IMR-90 (cell line): ENCODE measurements at regions not wholly inside any gene's neighbourhood (a gene's known extent, or its start where the extent isn't known, plus 50 kb on each side); places are given as distances from the start of the nearest gene placed in this dataset.

Source experiments
- ATAC-seq: fragments of 200-7000 bp; cut with Tn5 transposase; 2 replicates; pipeline ENCODE4 v1.9.1; 2020; ENCODE audit warnings: low read depth, mild to moderate bottlenecking, moderate library complexity
- BruUV-seq: library from RNA; stranded (reverse); fragments of 400-500 nt; replicated peaks from 2 replicates; lab custom pipeline; 2021; lab: Mats Ljungman, UMichigan
- CTCF ChIA-PET: fragments of 300-600 bp; formaldehyde crosslinking; extraction: SDS; loops from one replicate; lab custom pipeline; 2021; ENCODE audit warnings: antibody characterized with exemption; lab: Yijun Ruan, JAX
- POLR2A ChIA-PET: fragments of 300-600 bp; sonication (Branson Sonifier 250); formaldehyde crosslinking; loops from one replicate; lab custom pipeline; 2022; ENCODE audit warnings: antibody characterized with exemption; ENCODE audit not compliant: unreplicated experiment; lab: Charles Lee
- DNase-seq: peaks from one replicate; pipeline ENCODE4 v3.0.0; 2013
- H2AFZ ChIP-seq: replicated peaks from 2 replicates; pipeline ENCODE3; 2013; ENCODE audit warnings: low read length, mild to moderate bottlenecking; ENCODE audit not compliant: poor library complexity
- H2AK5ac ChIP-seq: 2 replicates; pipeline ENCODE4 v1.6.1; 2013; ENCODE audit warnings: low read depth, low read length, inconsistent platforms
- H2AK9ac ChIP-seq: replicated peaks from 2 replicates; pipeline ENCODE3; 2013; ENCODE audit warnings: mild to moderate bottlenecking, low read depth, low read length, moderate library complexity; ENCODE audit not compliant: poor library complexity
- H2BK120ac ChIP-seq: 2 replicates; pipeline ENCODE4 v1.6.1; 2013; ENCODE audit warnings: low read depth, low read length, inconsistent platforms
- H2BK15ac ChIP-seq: 3 replicates; pipeline ENCODE4 v1.6.1; 2013; ENCODE audit warnings: low read depth, low read length, inconsistent platforms
- H2BK20ac ChIP-seq: 2 replicates; pipeline ENCODE4 v1.6.1; 2013; ENCODE audit warnings: low read depth, mild to moderate bottlenecking, inconsistent platforms, low read length, moderate library complexity
- H2BK5ac ChIP-seq: 2 replicates; pipeline ENCODE4 v1.6.1; 2013; ENCODE audit warnings: mild to moderate bottlenecking, low read depth, low read length, inconsistent platforms; ENCODE audit not compliant: poor library complexity, severe bottlenecking
- H3K14ac ChIP-seq: replicated peaks from 2 replicates; pipeline ENCODE4 v1.6.1; 2013; ENCODE audit warnings: low read depth, low read length, inconsistent platforms
- H3K18ac ChIP-seq: 2 replicates; pipeline ENCODE4 v1.6.1; 2013; ENCODE audit warnings: low read depth, low read length, control low read depth
- H3K23ac ChIP-seq: 2 replicates; pipeline ENCODE4 v1.6.1; 2013; ENCODE audit warnings: low read depth, low read length, inconsistent platforms
- H3K27ac ChIP-seq: 2 replicates; pipeline ENCODE4 v1.5.1; 2013; ENCODE audit warnings: mild to moderate bottlenecking, control low read depth, low read length; ENCODE audit not compliant: insufficient read depth
- H3K27me3 ChIP-seq: 2 replicates; pipeline ENCODE4 v1.6.1; 2013; ENCODE audit warnings: low read length; ENCODE audit not compliant: control insufficient read depth, insufficient read depth
- H3K36me3 ChIP-seq: 2 replicates; pipeline ENCODE4 v1.6.1; 2013; ENCODE audit warnings: low read length, mixed read lengths; ENCODE audit not compliant: control insufficient read depth, insufficient read depth
- H3K4ac ChIP-seq: 2 replicates; pipeline ENCODE4 v1.6.1; 2013; ENCODE audit warnings: low read depth, low read length, inconsistent platforms
- H3K4me1 ChIP-seq: 2 replicates; pipeline ENCODE4 v1.6.1; 2013; ENCODE audit warnings: low read length, mixed read lengths; ENCODE audit not compliant: control insufficient read depth, insufficient read depth
- H3K4me2 ChIP-seq: 2 replicates; pipeline ENCODE4 v1.6.1; 2013; ENCODE audit warnings: low read depth, mild to moderate bottlenecking, control low read depth, low read length, moderate library complexity
- H3K4me3 ChIP-seq: 2 replicates; pipeline ENCODE4 v1.5.1; 2013; ENCODE audit warnings: low read depth, mild to moderate bottlenecking, control low read depth, low read length, moderate library complexity; ENCODE audit not compliant: insufficient read depth
- H3K56ac ChIP-seq: 2 replicates; pipeline ENCODE4 v1.6.1; 2013; ENCODE audit warnings: low read length, inconsistent platforms; ENCODE audit not compliant: insufficient read depth; ENCODE audit errors: extremely low read depth
- H3K79me1 ChIP-seq, 2 experiments: 2 replicates each; pipeline ENCODE4 v1.6.1; 2013; ENCODE audit warnings: low read length in 2 of 2, inconsistent platforms in 1 of 2, low read depth in 1 of 2
- H3K9ac ChIP-seq: 2 replicates; pipeline ENCODE4 v1.6.1; 2013; ENCODE audit warnings: low read depth, low read length, control low read depth
- H3K9me1 ChIP-seq: 2 replicates; pipeline ENCODE4 v1.6.1; 2013; ENCODE audit warnings: low read length, inconsistent platforms; ENCODE audit not compliant: insufficient read depth
- H3K9me3 ChIP-seq: 2 replicates; pipeline ENCODE4 v1.6.1; 2013; ENCODE audit warnings: low read length; ENCODE audit not compliant: control insufficient read depth, insufficient read depth
- H4K20me1 ChIP-seq: 2 replicates; pipeline ENCODE4 v1.6.1; 2013; ENCODE audit warnings: low read length, inconsistent platforms; ENCODE audit not compliant: insufficient read depth
- H4K5ac ChIP-seq: 2 replicates; pipeline ENCODE4 v1.6.1; 2013; ENCODE audit warnings: mild to moderate bottlenecking, low read depth, low read length, control low read depth
- H4K8ac ChIP-seq, 2 experiments: 2 replicates each; pipeline ENCODE4 v1.6.1; 2013; ENCODE audit warnings: low read depth in 2 of 2, low read length in 2 of 2, control low read depth in 1 of 2, inconsistent platforms in 1 of 2
- H4K91ac ChIP-seq: 2 replicates; pipeline ENCODE4 v1.6.1; 2013; ENCODE audit warnings: low read depth, low read length, inconsistent platforms; ENCODE audit not compliant: insufficient read depth
- BHLHE40 ChIP-seq: fragments of 150-350 bp; IDR thresholded peaks from 2 replicates; pipeline ENCODE4 v1.6.1; 2016; ENCODE audit warnings: mild to moderate bottlenecking, low read depth, low read length
- CEBPB ChIP-seq: IDR thresholded peaks from 2 replicates; pipeline ENCODE4 v1.6.1; 2012; ENCODE audit warnings: low read depth, low read length, improper control_type of control experiment
- CHD1 ChIP-seq: IDR thresholded peaks from 2 replicates; pipeline ENCODE4 v1.6.1; 2012; ENCODE audit warnings: low read depth, low read length, improper control_type of control experiment
- CTCF ChIP-seq: conservative IDR thresholded peaks from 2 replicates; pipeline ENCODE4 v1.5.1; 2012; ENCODE audit warnings: mild to moderate bottlenecking, low read depth, low read length, improper control_type of control experiment
- ELK1 ChIP-seq: fragments of 150-350 bp; IDR thresholded peaks from 2 replicates; pipeline ENCODE4 v1.6.1; 2016; ENCODE audit warnings: low read depth, mild to moderate bottlenecking, low read length, moderate library complexity, borderline replicate concordance
- FOS ChIP-seq: fragments of 150-350 bp; IDR thresholded peaks from 2 replicates; pipeline ENCODE4 v1.6.1; 2016; ENCODE audit warnings: low read depth, low read length
- MAFK ChIP-seq: IDR thresholded peaks from 2 replicates; pipeline ENCODE4 v1.6.1; 2012; ENCODE audit warnings: low read depth, low read length, improper control_type of control experiment
- MAZ ChIP-seq: IDR thresholded peaks from 2 replicates; pipeline ENCODE4 v1.6.1; 2012; ENCODE audit warnings: low read depth, mild to moderate bottlenecking, low read length, improper control_type of control experiment, moderate library complexity, borderline replicate concordance
- MXI1 ChIP-seq: IDR thresholded peaks from 2 replicates; pipeline ENCODE4 v1.6.1; 2012; ENCODE audit warnings: low read depth, mild to moderate bottlenecking, low read length, moderate library complexity, borderline replicate concordance
- NFE2L2 ChIP-seq: fragments of 150-350 bp; IDR thresholded peaks from 2 replicates; pipeline ENCODE4 v1.6.1; 2016; ENCODE audit warnings: low read depth, mild to moderate bottlenecking, low read length
- POLR2A ChIP-seq: IDR thresholded peaks from 2 replicates; pipeline ENCODE4 v1.6.1; 2012; ENCODE audit warnings: mild to moderate bottlenecking, low read depth, low read length
- RAD21 ChIP-seq: IDR thresholded peaks from 2 replicates; pipeline ENCODE4 v1.6.1; 2012; ENCODE audit warnings: low read length, improper control_type of control experiment
- RCOR1 ChIP-seq: IDR thresholded peaks from 2 replicates; pipeline ENCODE4 v1.6.1; 2012; ENCODE audit warnings: mild to moderate bottlenecking, low read length, improper control_type of control experiment; ENCODE audit not compliant: insufficient replicate concordance
- RFX5 ChIP-seq: IDR thresholded peaks from 2 replicates; pipeline ENCODE4 v1.8.0; 2012; ENCODE audit warnings: low read depth, mild to moderate bottlenecking, low read length, moderate library complexity
- SMC3 ChIP-seq: fragments of 150-350 bp; IDR thresholded peaks from 2 replicates; pipeline ENCODE4 v1.6.1; 2016; ENCODE audit warnings: low read depth, mild to moderate bottlenecking, antibody characterized with exemption, low read length, moderate library complexity
- USF2 ChIP-seq: fragments of 150-350 bp; IDR thresholded peaks from 2 replicates; pipeline ENCODE4 v1.6.1; 2017; ENCODE audit warnings: mild to moderate bottlenecking, antibody characterized with exemption, low read length, low read depth
- WGBS, 2 experiments: methylation state at CpG; one replicate each; pipeline versions ENCODE4 v1.1.5 to v1.1.7; 2013; ENCODE audit warnings: missing lambda C conversion rate in 2 of 2; ENCODE audit not compliant: insufficient read length in 1 of 2; ENCODE audit errors: extremely low coverage in 2 of 2; 5-methylcytosine and 5-hydroxymethylcytosine counted together
- dilution Hi-C: fragments of 300-500 bp; cut with HindIII; formaldehyde crosslinking; loops from one replicate; pipeline ENCODE4 v1.14.3; 2018; ENCODE audit warnings: low sequenced_read_pairs; ENCODE audit not compliant: unreplicated experiment
- in situ Hi-C: fragments of 300-500 bp; cut with MboI; formaldehyde crosslinking; loops from 3 replicates; pipeline ENCODE4 v1.14.3; 2019; ENCODE audit warnings: low sequenced_read_pairs, inconsistent platforms, mixed read lengths
- intact Hi-C: fragments of 100-400 bp; cut with micrococcal nuclease; formaldehyde crosslinking; loops from 2 replicates; pipeline ENCODE4 v1.10.0; 2022

- peaks cover 6% of the 10 kb centered on the region; the same call in 1 of the 2 replicates for H3K9me1 ChIP-seq
- H3K4me2 ChIP-seq: no peak overlapping the region
- in situ Hi-C loops (no loop called here), intact Hi-C loops (no loop called here), dilution Hi-C loops (no loop called here)
- ChIA-PET CTCF (no interaction called here), POLR2A (no interaction called here)
- H2AK9ac ChIP-seq: no peak overlapping the region
- H3K56ac ChIP-seq: no peak overlapping the region
- no peaks in the 10 kb centered on the region for H3K9me3 ChIP-seq
- TF ChIP-seq CTCF (no peak), ELK1 (no peak), CHD1 (no peak), RAD21 (no peak), MAZ (no peak), MXI1 (no peak), CEBPB (no peak), SMC3 (no peak), MAFK (no peak), NFE2L2 (no peak), USF2 (no peak), FOS (no peak), BHLHE40 (no peak), RFX5 (no peak), RCOR1 (no peak), POLR2A (no peak)
- no peak overlapping the region for H3K4ac ChIP-seq
- H2AK5ac ChIP-seq: no peak overlapping the region
- peaks cover 3% of the 10 kb centered on the region; the same call in 1 of the 2 replicates for H3K4me1 ChIP-seq
- no peaks in the 10 kb centered on the region for H3K79me1 ChIP-seq
- no peak overlapping the region for H2BK5ac ChIP-seq
- H3K36me3 ChIP-seq: no peaks in the 10 kb centered on the region
- H3K14ac ChIP-seq: no peak overlapping the region
- WGBS, 2 experiments: 80% methylated on average over 1 of the region's 3 CpGs; no CpG with 5 or more reads in 1 of the 2 experiments
- no peaks in the 10 kb centered on the region for H4K20me1 ChIP-seq
- no peak overlapping the region for H3K23ac ChIP-seq
- no peak overlapping the region for H3K27ac ChIP-seq
- H2AFZ ChIP-seq: no peak overlapping the region
- no peak overlapping the region for H4K5ac ChIP-seq
- H3K27me3 ChIP-seq: peaks cover 4% of the 10 kb centered on the region; the same call in 1 of the 2 replicates
- no peak overlapping the region for H2BK20ac ChIP-seq
- BruUV-seq: no TSS peak
- no peak overlapping the region for H2BK120ac ChIP-seq
- no peak overlapping the region for H4K8ac ChIP-seq
- H3K9ac ChIP-seq: no peak overlapping the region
- H4K91ac ChIP-seq: no peak overlapping the region
- ATAC-seq (no peak), DNase-seq (no peak)
- no peak overlapping the region for H2BK15ac ChIP-seq
- no peak overlapping the region for H3K18ac ChIP-seq
- H3K4me3 ChIP-seq: no peak overlapping the region
These were observed 73.6 kb upstream of the IGFBP5 start for GRCh38 chr2:216768908-216769411.
